MM.1S (cell line): ENCODE measurements at regions not wholly inside any gene's neighbourhood (a gene's known extent, or its start where the extent isn't known, plus 50 kb on each side); places are given as distances from the start of the nearest gene placed in this dataset.

ENCODE experiments used
- DNase-seq: peaks from one replicate; pipeline ENCODE4 v3.0.0-alpha.2; 2015
- H2AFZ ChIP-seq: fragments of 300-600 bp; sonication (generic); 2 replicates; pipeline ENCODE4 v1.6.0; 2016; ENCODE audit warnings: antibody characterized with exemption, low read length
- H3F3A ChIP-seq: fragments of 300-600 bp; sonication (generic); 2 replicates; pipeline ENCODE4 v1.6.1; 2016; ENCODE audit warnings: mild to moderate bottlenecking, antibody characterized with exemption, low read length, moderate library complexity, mixed read lengths; ENCODE audit not compliant: insufficient read depth
- H3K27ac ChIP-seq: fragments of 300-600 bp; sonication (generic); 2 replicates; pipeline ENCODE4 v1.5.1; 2016; ENCODE audit warnings: mild to moderate bottlenecking, low read length
- H3K27me3 ChIP-seq: fragments of 300-600 bp; sonication (generic); replicated peaks from 2 replicates; pipeline ENCODE4 v1.6.0; 2016; ENCODE audit warnings: low read length; ENCODE audit not compliant: insufficient read depth
- H3K36me3 ChIP-seq: fragments of 300-600 bp; sonication (generic); replicated peaks from 2 replicates; pipeline ENCODE4 v1.6.1; 2016; ENCODE audit warnings: mild to moderate bottlenecking, low read length, mixed read lengths; ENCODE audit not compliant: insufficient read depth
- H3K4me1 ChIP-seq: fragments of 300-600 bp; sonication (generic); 2 replicates; pipeline ENCODE4 v1.6.1; 2016; ENCODE audit warnings: low read length, mixed read lengths
- H3K4me2 ChIP-seq: fragments of 300-600 bp; sonication (generic); 2 replicates; pipeline ENCODE4 v1.6.0; 2016; ENCODE audit warnings: low read depth, low read length
- H3K4me3 ChIP-seq: fragments of 300-600 bp; sonication (generic); 2 replicates; pipeline ENCODE4 v1.5.1; 2016; ENCODE audit warnings: low read length, mixed read lengths
- H3K79me2 ChIP-seq: fragments of 300-600 bp; sonication (generic); 2 replicates; pipeline ENCODE4 v1.6.1; 2016; ENCODE audit warnings: mixed run types, low read length, mixed read lengths
- H3K9ac ChIP-seq: fragments of 300-600 bp; sonication (generic); 2 replicates; pipeline ENCODE4 v1.6.1; 2016; ENCODE audit warnings: low read length, mixed read lengths
- H3K9me2 ChIP-seq: fragments of 300-600 bp; sonication (generic); replicated peaks from 2 replicates; pipeline ENCODE4 v1.6.1; 2016; ENCODE audit warnings: mild to moderate bottlenecking, low read length, mixed read lengths; ENCODE audit not compliant: insufficient read depth
- H3K9me3 ChIP-seq: fragments of 300-600 bp; sonication (generic); replicated peaks from 2 replicates; pipeline ENCODE4 v1.6.1; 2016; ENCODE audit warnings: mild to moderate bottlenecking, low read length, mixed read lengths; ENCODE audit not compliant: insufficient read depth
- H4K20me1 ChIP-seq: fragments of 300-600 bp; sonication (generic); 2 replicates; pipeline ENCODE4 v1.6.1; 2016; ENCODE audit warnings: mild to moderate bottlenecking, low read length, moderate library complexity, mixed read lengths; ENCODE audit not compliant: insufficient read depth
- CTCF ChIP-seq: fragments of 300-600 bp; sonication (generic); IDR thresholded peaks from 2 replicates; pipeline ENCODE4 v1.5.1; 2016; ENCODE audit warnings: antibody characterized with exemption, low read length, mixed read lengths
- EZH2 ChIP-seq: fragments of 300-600 bp; sonication (generic); optimal IDR thresholded peaks from 2 replicates; pipeline ENCODE3; 2017; ENCODE audit warnings: low read depth, mild to moderate bottlenecking, antibody characterized with exemption, low read length, mixed read lengths
- EZH2phosphoT487 ChIP-seq: fragments of 300-600 bp; sonication (generic); IDR thresholded peaks from 2 replicates; pipeline ENCODE4 v1.6.1; 2018; ENCODE audit warnings: antibody characterized with exemption, low read length

GRCh38 chr13:40434516-40435397, 231.7 kb downstream of the FOXO1 start:
- Histone ChIP-seq H3K4me3 (no peak overlapping the region), H3K9me2 (no peaks in the 10 kb centered on the region), H3K4me2 (no peak overlapping the region), H3K79me2 (no peaks in the 10 kb centered on the region), H3K4me1 (no peaks in the 10 kb centered on the region), H3F3A (no peaks in the 10 kb centered on the region), H4K20me1 (no peaks in the 10 kb centered on the region), H3K9ac (no peak overlapping the region), H3K36me3 (no peaks in the 10 kb centered on the region), H2AFZ (no peak overlapping the region), H3K27ac (no peak overlapping the region), H3K27me3 (no peaks in the 10 kb centered on the region), H3K9me3 (no peaks in the 10 kb centered on the region)
- DNase-seq, result no peak
- TF ChIP-seq EZH2phosphoT487, result no peak
- no peak for TF ChIP-seq EZH2
- no peak for TF ChIP-seq CTCF

GRCh38 chr13:40438022-40438680, 228.3 kb downstream of the FOXO1 start:
- Histone ChIP-seq H2AFZ (no peak overlapping the region), H3K9me2 (no peaks in the 10 kb centered on the region), H3K9ac (no peak overlapping the region), H4K20me1 (no peaks in the 10 kb centered on the region), H3K4me3 (no peak overlapping the region), H3K27me3 (no peaks in the 10 kb centered on the region), H3K4me1 (no peaks in the 10 kb centered on the region), H3K9me3 (no peaks in the 10 kb centered on the region), H3K4me2 (no peak overlapping the region), H3K36me3 (no peaks in the 10 kb centered on the region), H3K79me2 (no peaks in the 10 kb centered on the region), H3F3A (no peaks in the 10 kb centered on the region), H3K27ac (no peak overlapping the region)
- DNase-seq, result no peak
- no peak for TF ChIP-seq EZH2
- TF ChIP-seq CTCF, result no peak
- TF ChIP-seq EZH2phosphoT487, result no peak

- no peaks in the 10 kb centered on the region for H3K9me3 ChIP-seq
- H3K79me2 ChIP-seq, result no peaks in the 10 kb centered on the region
- no peaks in the 10 kb centered on the region for H3K9me2 ChIP-seq
- H2AFZ ChIP-seq, result no peak overlapping the region
- H3K4me3 ChIP-seq, result no peak overlapping the region
- H3F3A ChIP-seq, result no peaks in the 10 kb centered on the region
- no peaks in the 10 kb centered on the region for H4K20me1 ChIP-seq
- H3K27me3 ChIP-seq, result no peaks in the 10 kb centered on the region
- no peak for DNase-seq
- no peak overlapping the region for H3K9ac ChIP-seq
- no peak overlapping the region for H3K27ac ChIP-seq
- H3K4me1 ChIP-seq, result no peaks in the 10 kb centered on the region
- H3K4me2 ChIP-seq, result no peak overlapping the region
- no peak for TF ChIP-seq CTCF
- TF ChIP-seq EZH2phosphoT487, result no peak
- TF ChIP-seq EZH2, result no peak
- no peaks in the 10 kb centered on the region for H3K36me3 ChIP-seq
Observed at GRCh38 chr13:40438999-40439797, 227.2 kb downstream of the FOXO1 start.
